Progenitor cell of endocrine pancreas (in vitro differentiated cells): ENCODE measurements at regions not wholly inside any gene's neighbourhood (a gene's known extent, or its start where the extent isn't known, plus 50 kb on each side); places are given as distances from the start of the nearest gene placed in this dataset.

ENCODE experiments used
- DNase-seq: peaks from one replicate; pipeline ENCODE4 v3.0.0; 2021; ENCODE audit warnings: low spot score; ENCODE audit not compliant: unreplicated experiment
- H3K27ac Mint-ChIP-seq: 2 replicates; pipeline ENCODE4 v1.8.0; 2021; ENCODE audit warnings: mild to moderate bottlenecking, moderate library complexity, mixed read lengths
- H3K27me3 Mint-ChIP-seq: 2 replicates; pipeline ENCODE4 v1.8.0; 2021; ENCODE audit warnings: mixed read lengths
- H3K36me3 Mint-ChIP-seq: 2 replicates; pipeline ENCODE4 v1.8.0; 2022; ENCODE audit warnings: mixed read lengths; ENCODE audit not compliant: insufficient read depth
- H3K4me1 Mint-ChIP-seq: 2 replicates; pipeline ENCODE4 v1.8.0; 2021; ENCODE audit warnings: low read depth, mixed read lengths
- H3K4me3 Mint-ChIP-seq: 2 replicates; pipeline ENCODE4 v1.8.0; 2021; ENCODE audit warnings: low read depth, mild to moderate bottlenecking, moderate library complexity, mixed read lengths
- H3K9me3 Mint-ChIP-seq: 2 replicates; pipeline ENCODE4 v1.8.0; 2021; ENCODE audit warnings: low read depth, mixed read lengths
- CTCF ChIP-seq: fragments of 200-600 bp; sonication (generic); IDR thresholded peaks from one replicate; pipeline ENCODE4 v1.5.0; 2021; ENCODE audit warnings: antibody characterized with exemption, mild to moderate bottlenecking; ENCODE audit not compliant: unreplicated experiment

- Mint-ChIP-seq H3K9me3 (no peaks in the 10 kb centered on the region), H3K4me1 (no peaks in the 10 kb centered on the region), H3K36me3 (no peaks in the 10 kb centered on the region), H3K27ac (peak overlapping the region; percentile 42), H3K4me3 (no peak overlapping the region), H3K27me3 (peaks cover 3% of the 10 kb centered on the region)
- DNase-seq, result no peak
- TF ChIP-seq CTCF, result no peak
These were observed 1138.2 kb downstream of the UQCRFS1 start for GRCh38 chr19:28074773-28075172.

GRCh38 chr19:28067882-28068281, 1145.1 kb downstream of the UQCRFS1 start:
- Mint-ChIP-seq H3K36me3 (no peaks in the 10 kb centered on the region), H3K27me3 (no peaks in the 10 kb centered on the region), H3K4me1 (no peaks in the 10 kb centered on the region), H3K9me3 (no peaks in the 10 kb centered on the region), H3K4me3 (no peak overlapping the region), H3K27ac (no peak overlapping the region)
- no peak for DNase-seq
- no peak for TF ChIP-seq CTCF

GRCh38 chr19:28066988-28067387, 1146.0 kb downstream of the UQCRFS1 start:
- no peak for TF ChIP-seq CTCF
- Mint-ChIP-seq H3K4me1 (no peaks in the 10 kb centered on the region), H3K27me3 (no peaks in the 10 kb centered on the region), H3K36me3 (no peaks in the 10 kb centered on the region), H3K9me3 (no peaks in the 10 kb centered on the region), H3K4me3 (no peak overlapping the region), H3K27ac (no peak overlapping the region)
- DNase-seq, result no peak

GRCh38 chr19:28066161-28066560, 1146.8 kb downstream of the UQCRFS1 start:
- Mint-ChIP-seq H3K27me3 (no peaks in the 10 kb centered on the region), H3K4me3 (no peak overlapping the region), H3K27ac (no peak overlapping the region), H3K36me3 (no peaks in the 10 kb centered on the region), H3K4me1 (no peaks in the 10 kb centered on the region), H3K9me3 (no peaks in the 10 kb centered on the region)
- TF ChIP-seq CTCF, result no peak
- DNase-seq, result no peak

GRCh38 chr19:28065026-28065425, 1147.9 kb downstream of the UQCRFS1 start:
- Mint-ChIP-seq H3K9me3 (no peaks in the 10 kb centered on the region), H3K27me3 (no peaks in the 10 kb centered on the region), H3K4me1 (no peaks in the 10 kb centered on the region), H3K27ac (no peak overlapping the region), H3K36me3 (no peaks in the 10 kb centered on the region), H3K4me3 (no peak overlapping the region)
- no peak for DNase-seq
- TF ChIP-seq CTCF, result no peak
